CD8-positive, alpha-beta memory T cell (primary cell): ENCODE measurements at regions not wholly inside any gene's neighbourhood (a gene's known extent, or its start where the extent isn't known, plus 50 kb on each side); places are given as distances from the start of the nearest gene placed in this dataset.

ENCODE experiments used
- CTCF ChIA-PET: fragments of 350-600 bp; sonication (Branson Sonifier 250); formaldehyde crosslinking; loops from one replicate; lab custom pipeline; 2021; ENCODE audit warnings: antibody characterized with exemption; lab: Charles Lee
- POLR2A ChIA-PET: fragments of 350-600 bp; sonication (Branson Sonifier 250); formaldehyde crosslinking; loops from one replicate; lab custom pipeline; 2021; ENCODE audit warnings: antibody characterized with exemption; lab: Charles Lee
- DNase-seq, 5 donors: peaks; one replicate each; pipeline versions ENCODE4 v3.0.0 to v3.0.0-alpha.2; 2020 to 2022; ENCODE audit warnings: mixed read lengths in 1 of 5
- H3K27ac ChIP-seq: one replicate; pipeline ENCODE4 v1.7.0; 2013; ENCODE audit warnings: low read depth, mild to moderate bottlenecking, low read length, moderate library complexity
- H3K27me3 ChIP-seq: 2 replicates; pipeline ENCODE4 v1.7.0; 2013; ENCODE audit warnings: low read length, mild to moderate bottlenecking; ENCODE audit not compliant: insufficient read depth, poor library complexity, severe bottlenecking
- H3K36me3 ChIP-seq: 2 replicates; pipeline ENCODE4 v1.7.0; 2013; ENCODE audit warnings: mild to moderate bottlenecking, low read length, moderate library complexity; ENCODE audit not compliant: insufficient read depth
- H3K4me1 ChIP-seq: 2 replicates; pipeline ENCODE4 v1.7.0; 2013; ENCODE audit warnings: mild to moderate bottlenecking, low read length, moderate library complexity; ENCODE audit not compliant: insufficient read depth
- H3K4me3 ChIP-seq: 2 replicates; pipeline ENCODE4 v1.7.0; 2013; ENCODE audit warnings: mild to moderate bottlenecking, low read length
- H3K9me3 ChIP-seq: 2 replicates; pipeline ENCODE4 v1.7.0; 2013; ENCODE audit warnings: mild to moderate bottlenecking, low read length
- H3K27ac Mint-ChIP-seq, 8 donors: one replicate each; pipeline ENCODE4 v1.8.0; 2020 to 2021; ENCODE audit warnings: mixed read lengths in 8 of 8, mild to moderate bottlenecking in 6 of 8, inconsistent platforms in 3 of 8, moderate library complexity in 3 of 8
- H3K27me3 Mint-ChIP-seq, 2 donors: one replicate each; pipeline ENCODE4 v1.8.0; 2020 to 2021; ENCODE audit warnings: mixed read lengths in 2 of 2, mild to moderate bottlenecking in 1 of 2, moderate library complexity in 1 of 2
- H3K36me3 Mint-ChIP-seq, 3 donors: one replicate each; pipeline ENCODE4 v1.8.0; 2020 to 2021; ENCODE audit warnings: mixed read lengths in 3 of 3, inconsistent platforms in 1 of 3, mild to moderate bottlenecking in 1 of 3
- H3K4me1 Mint-ChIP-seq, 3 donors: one replicate each; pipeline ENCODE4 v1.8.0; 2020 to 2021; ENCODE audit warnings: mixed read lengths in 3 of 3, inconsistent platforms in 1 of 3, mild to moderate bottlenecking in 1 of 3
- H3K4me3 Mint-ChIP-seq, 7 donors: one replicate each; pipeline ENCODE4 v1.8.0; 2020 to 2021; ENCODE audit warnings: mixed read lengths in 7 of 7, mild to moderate bottlenecking in 6 of 7, moderate library complexity in 4 of 7, inconsistent platforms in 2 of 7
- H3K9me3 Mint-ChIP-seq, 5 donors: one replicate each; pipeline ENCODE4 v1.8.0; 2020 to 2022; ENCODE audit warnings: mixed read lengths in 5 of 5, mild to moderate bottlenecking in 3 of 5, moderate library complexity in 2 of 5, inconsistent platforms in 1 of 5

GRCh38 chr9:110148384-110148783 lies 59.6 kb downstream of the C9orf152 start:
- H3K27ac Mint-ChIP-seq, result peak overlapping the region; percentile 34 to 95 (median 92)
- H3K36me3 ChIP-seq, result no peaks in the 10 kb centered on the region
- no peaks in the 10 kb centered on the region for H3K9me3 ChIP-seq
- POLR2A ChIA-PET, result interaction anchor here (0.7 kb wide), 1 partner anchor 108 kb away, joined by 3 read pairs; the partner anchor contains the start of gene TXN
- peak in 1 of 5 donors; percentile 30 for DNase-seq
- H3K27me3 ChIP-seq, result no peaks in the 10 kb centered on the region
- H3K4me1 ChIP-seq, result peaks cover 29% of the 10 kb centered on the region
- peak overlapping the region; percentile 63 to 94 (median 88) for H3K4me3 Mint-ChIP-seq
- H3K36me3 Mint-ChIP-seq, result peaks cover 0 to 2% (median 0%) of the 10 kb centered on the region in 3 donors
- H3K4me3 ChIP-seq, result peak overlapping the region; percentile 60
- H3K27ac ChIP-seq, result peak overlapping the region; percentile 38
- H3K27me3 Mint-ChIP-seq, result no peaks in the 10 kb centered on the region
- H3K4me1 Mint-ChIP-seq, result peaks cover 46 to 67% (median 64%) of the 10 kb centered on the region in 3 donors
- no peaks in the 10 kb centered on the region for H3K9me3 Mint-ChIP-seq
- CTCF ChIA-PET, result interaction anchor here (0.9 to 1.5 kb wide), 3 partner anchors 9 to 245 kb away, joined by 3 to 4 read pairs (median 4); no protein-coding TSS in a partner anchor

GRCh38 chr9:110148891-110149290 lies 59.1 kb downstream of the C9orf152 start:
- peak overlapping the region; percentile 34 to 95 (median 92) for H3K27ac Mint-ChIP-seq
- H3K27me3 Mint-ChIP-seq, result no peaks in the 10 kb centered on the region
- CTCF ChIA-PET, result interaction anchor here (0.9 to 1.5 kb wide), 2 partner anchors 8 to 40 kb away, joined by 3 to 4 read pairs; no protein-coding TSS in a partner anchor
- H3K4me1 Mint-ChIP-seq, result peaks cover 41 to 61% (median 59%) of the 10 kb centered on the region in 3 donors
- DNase-seq, result no peak
- peaks cover 0 to 2% (median 0%) of the 10 kb centered on the region in 3 donors for H3K36me3 Mint-ChIP-seq
- POLR2A ChIA-PET, result interaction anchor here (0.7 kb wide), 1 partner anchor 108 kb away, joined by 3 read pairs; the partner anchor contains the start of gene TXN
- peaks cover 24% of the 10 kb centered on the region for H3K4me1 ChIP-seq
- no peaks in the 10 kb centered on the region for H3K9me3 ChIP-seq
- peak overlapping the region; percentile 63 to 94 (median 88) for H3K4me3 Mint-ChIP-seq
- H3K27ac ChIP-seq, result peak overlapping the region; percentile 38
- H3K36me3 ChIP-seq, result no peaks in the 10 kb centered on the region
- no peaks in the 10 kb centered on the region for H3K27me3 ChIP-seq
- H3K9me3 Mint-ChIP-seq, result no peaks in the 10 kb centered on the region
- H3K4me3 ChIP-seq, result peak overlapping the region; percentile 60
